Peyer's patch (tissue), 4 donors: ENCODE measurements at regions not wholly inside any gene's neighbourhood (a gene's known extent, or its start where the extent isn't known, plus 50 kb on each side); places are given as distances from the start of the nearest gene placed in this dataset.

Experiments
- DNase-seq, 3 donors: peaks; one replicate each; pipeline ENCODE4 v3.0.0-alpha.2; 2017 to 2019
- H3K27ac ChIP-seq, 4 donors: fragments of 200-600 bp; sonication (generic); one replicate each; pipeline ENCODE4 v1.5.1; 2016 to 2019
- H3K27me3 ChIP-seq, 2 donors: fragments of 200-600 bp; sonication (generic); one replicate each; pipeline ENCODE4 v1.5.1; 2019
- H3K36me3 ChIP-seq, 3 donors: fragments of 200-600 bp; sonication (generic); one replicate each; pipeline ENCODE4 v1.5.1; 2016 to 2019
- H3K4me1 ChIP-seq, 4 donors: fragments of 200-600 bp; sonication (generic); one replicate each; pipeline ENCODE4 v1.5.1; 2016 to 2019
- H3K4me3 ChIP-seq, 4 donors: fragments of 200-600 bp; sonication (generic); 1 replicate in 3 of 4; 2 replicates in 1 of 4; pipeline ENCODE4 v1.5.1; 2016 to 2019; ENCODE audit warnings: mild to moderate bottlenecking in 1 of 4
- H3K9me3 ChIP-seq, 4 donors: fragments of 200-600 bp; sonication (generic); one replicate each; pipeline ENCODE4 v1.5.1; 2016 to 2019; ENCODE audit warnings: mild to moderate bottlenecking in 1 of 4
- POLR2A ChIP-seq, 2 donors: fragments of 450-650 bp; IDR thresholded peaks; one replicate each; pipeline ENCODE4 v1.5.1; 2017; ENCODE audit warnings: antibody characterized with exemption in 2 of 2, mild to moderate bottlenecking in 2 of 2, moderate library complexity in 2 of 2
- TF ChIP-seq, protein P1 (sequence below), 6 experiments: fragments of 450-650 bp in 4 of 6; fragments of 200-600 bp in 2 of 6; sonication (generic) in 1 of 6; IDR thresholded peaks; one replicate each; pipeline ENCODE4 v1.5.1; 2017 to 2019; ENCODE audit warnings: antibody characterized with exemption in 6 of 6, mild to moderate bottlenecking in 3 of 6, moderate library complexity in 1 of 6

DNA sequence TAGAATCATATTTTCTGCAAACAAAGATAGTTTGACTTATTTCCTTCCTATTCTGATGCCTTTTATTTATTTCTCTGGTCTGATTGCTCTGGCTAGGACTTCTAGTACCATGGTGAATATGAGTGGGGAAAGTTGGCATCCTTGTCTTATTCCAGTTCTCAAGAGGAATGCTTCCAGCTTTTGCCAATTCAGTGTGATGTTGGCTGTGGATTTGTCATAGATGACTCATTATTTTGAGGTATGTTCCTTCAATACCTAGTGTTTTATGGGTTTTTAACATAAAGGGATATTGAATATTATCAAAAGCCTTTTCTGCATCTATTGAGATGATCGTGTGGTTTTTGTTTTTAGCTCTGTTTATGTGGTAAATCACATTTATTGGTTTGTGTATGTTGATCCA lies 139.4 kb upstream of the CNTN1 start:
- TF ChIP-seq, protein P1, sequence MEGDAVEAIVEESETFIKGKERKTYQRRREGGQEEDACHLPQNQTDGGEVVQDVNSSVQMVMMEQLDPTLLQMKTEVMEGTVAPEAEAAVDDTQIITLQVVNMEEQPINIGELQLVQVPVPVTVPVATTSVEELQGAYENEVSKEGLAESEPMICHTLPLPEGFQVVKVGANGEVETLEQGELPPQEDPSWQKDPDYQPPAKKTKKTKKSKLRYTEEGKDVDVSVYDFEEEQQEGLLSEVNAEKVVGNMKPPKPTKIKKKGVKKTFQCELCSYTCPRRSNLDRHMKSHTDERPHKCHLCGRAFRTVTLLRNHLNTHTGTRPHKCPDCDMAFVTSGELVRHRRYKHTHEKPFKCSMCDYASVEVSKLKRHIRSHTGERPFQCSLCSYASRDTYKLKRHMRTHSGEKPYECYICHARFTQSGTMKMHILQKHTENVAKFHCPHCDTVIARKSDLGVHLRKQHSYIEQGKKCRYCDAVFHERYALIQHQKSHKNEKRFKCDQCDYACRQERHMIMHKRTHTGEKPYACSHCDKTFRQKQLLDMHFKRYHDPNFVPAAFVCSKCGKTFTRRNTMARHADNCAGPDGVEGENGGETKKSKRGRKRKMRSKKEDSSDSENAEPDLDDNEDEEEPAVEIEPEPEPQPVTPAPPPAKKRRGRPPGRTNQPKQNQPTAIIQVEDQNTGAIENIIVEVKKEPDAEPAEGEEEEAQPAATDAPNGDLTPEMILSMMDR (IDR thresholded peaks at IDR 0.05) = no peak
- no peak for TF ChIP-seq POLR2A (IDR thresholded peaks at IDR 0.05)
- no peak for DNase-seq
- Histone ChIP-seq H3K4me3 (no peak overlapping the region), H3K36me3 (no peaks in the 10 kb centered on the region), H3K27me3 (no peaks in the 10 kb centered on the region), H3K9me3 (no peaks in the 10 kb centered on the region), H3K27ac (no peak overlapping the region), H3K4me1 (no peaks in the 10 kb centered on the region)

DNA sequence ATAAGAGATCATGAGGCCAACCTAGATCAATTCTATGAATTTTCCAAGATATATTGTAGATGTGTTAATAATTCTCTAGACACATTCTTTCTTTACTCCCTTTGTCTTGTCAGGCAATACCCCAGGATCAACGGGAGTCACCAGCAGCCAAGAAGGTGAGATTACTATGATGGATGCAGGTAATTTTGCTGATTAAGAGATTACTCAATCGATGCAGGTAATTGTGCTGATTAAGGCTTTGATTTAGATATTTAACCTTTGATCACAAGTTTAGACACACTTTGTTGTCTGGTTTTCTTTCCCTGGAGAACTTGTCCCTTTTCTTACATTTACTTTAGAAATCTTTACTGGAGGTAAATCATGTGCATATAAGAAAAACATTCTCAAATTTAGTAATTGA lies 134.3 kb upstream of the CNTN1 start:
- TF ChIP-seq, protein P1 (IDR thresholded peaks at IDR 0.05) = no peak
- TF ChIP-seq POLR2A (IDR thresholded peaks at IDR 0.05) = no peak
- Histone ChIP-seq H3K27me3 (no peaks in the 10 kb centered on the region), H3K4me1 (no peaks in the 10 kb centered on the region), H3K36me3 (no peaks in the 10 kb centered on the region), H3K27ac (no peak overlapping the region), H3K4me3 (no peak overlapping the region), H3K9me3 (no peaks in the 10 kb centered on the region)
- no peak for DNase-seq

DNA sequence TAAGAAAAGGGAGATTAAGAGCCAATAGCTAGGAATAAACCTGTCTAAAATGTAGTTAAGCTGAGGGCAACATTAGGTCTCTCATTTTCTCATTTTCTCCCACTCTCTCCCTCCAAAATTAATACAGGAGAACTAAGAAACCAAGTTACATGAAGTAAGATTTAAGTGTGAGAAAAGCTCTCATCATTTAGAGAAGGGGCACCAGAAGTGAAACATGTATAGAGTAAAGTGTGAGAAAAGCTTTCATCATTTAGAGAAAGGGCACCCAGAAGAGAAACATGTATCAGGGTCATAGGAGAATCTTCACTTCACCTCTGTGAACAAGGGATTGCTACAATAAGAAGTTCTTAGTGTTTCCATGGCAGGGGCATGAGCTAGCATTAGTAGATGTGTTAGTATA lies 132.4 kb upstream of the CNTN1 start:
- H3K4me3 ChIP-seq = no peak overlapping the region
- TF ChIP-seq POLR2A (IDR thresholded peaks at IDR 0.05) = no peak
- TF ChIP-seq, protein P1 (IDR thresholded peaks at IDR 0.05) = no peak
- H3K36me3 ChIP-seq = no peaks in the 10 kb centered on the region
- no peak overlapping the region for H3K27ac ChIP-seq
- no peaks in the 10 kb centered on the region for H3K4me1 ChIP-seq
- no peaks in the 10 kb centered on the region for H3K9me3 ChIP-seq
- no peaks in the 10 kb centered on the region for H3K27me3 ChIP-seq
- DNase-seq = no peak

DNA sequence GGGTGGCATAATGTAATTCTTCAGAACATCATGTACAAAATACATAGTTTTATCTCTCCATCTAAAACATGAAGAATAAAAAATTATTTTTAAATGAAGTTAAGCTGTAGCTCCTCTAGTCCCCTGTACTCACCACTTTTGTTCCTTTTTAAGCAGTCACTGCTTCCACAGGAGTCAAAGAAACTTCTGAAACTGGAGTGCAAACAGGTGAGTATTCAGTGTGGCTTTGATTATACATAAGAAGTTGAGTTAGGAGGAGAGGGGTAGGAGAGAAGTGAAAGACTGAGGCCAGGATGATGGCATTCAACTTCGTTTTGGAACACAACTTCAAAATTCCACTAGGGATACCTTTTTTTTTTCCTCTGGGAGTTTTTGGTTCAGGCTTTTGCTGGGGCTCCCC lies 131.4 kb upstream of the CNTN1 start:
- H3K36me3 ChIP-seq = no peaks in the 10 kb centered on the region
- DNase-seq = no peak
- H3K4me1 ChIP-seq = no peaks in the 10 kb centered on the region
- no peaks in the 10 kb centered on the region for H3K9me3 ChIP-seq
- no peak overlapping the region for H3K27ac ChIP-seq
- no peaks in the 10 kb centered on the region for H3K27me3 ChIP-seq
- H3K4me3 ChIP-seq = no peak overlapping the region
- TF ChIP-seq, protein P1 (IDR thresholded peaks at IDR 0.05) = no peak
- no peak for TF ChIP-seq POLR2A (IDR thresholded peaks at IDR 0.05)

DNA sequence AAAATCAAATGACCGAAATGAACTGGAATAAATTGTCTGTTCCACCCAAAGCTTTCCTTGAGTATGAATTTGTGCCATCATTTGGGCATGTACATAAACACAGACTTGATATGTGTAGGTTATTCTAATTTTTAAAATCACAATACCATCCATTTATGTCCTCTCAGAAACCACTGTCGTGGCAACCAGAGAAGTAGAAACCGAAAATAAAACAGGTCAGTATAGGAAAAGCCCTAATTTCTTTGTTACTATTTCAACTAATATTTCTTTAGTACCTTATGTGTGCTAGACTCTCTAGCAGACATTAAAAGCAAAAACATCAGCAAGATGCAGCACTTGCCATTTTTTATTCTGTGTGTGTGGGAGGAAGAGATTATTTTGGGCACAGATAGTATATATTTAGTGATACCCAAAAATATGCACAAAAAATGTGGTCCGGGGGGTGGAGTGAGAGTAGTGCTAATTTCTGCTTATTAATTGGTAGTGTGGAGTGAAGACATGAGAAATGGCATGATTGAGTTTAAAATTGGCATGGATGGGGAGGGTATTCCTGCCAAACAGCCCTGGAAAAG lies 130.8 kb upstream of the CNTN1 start:
- Histone ChIP-seq H3K4me1 (no peaks in the 10 kb centered on the region), H3K4me3 (no peak overlapping the region), H3K27ac (no peak overlapping the region), H3K9me3 (no peaks in the 10 kb centered on the region), H3K36me3 (no peaks in the 10 kb centered on the region), H3K27me3 (no peaks in the 10 kb centered on the region)
- no peak for TF ChIP-seq POLR2A (IDR thresholded peaks at IDR 0.05)
- TF ChIP-seq, protein P1 (IDR thresholded peaks at IDR 0.05) = no peak
- DNase-seq = no peak
